NOMO-1 treated with dmso at 0.1 percent for 144 hours (cell line): ENCODE measurements at regions not wholly inside any gene's neighbourhood (a gene's known extent, or its start where the extent isn't known, plus 50 kb on each side); places are given as distances from the start of the nearest gene placed in this dataset.

ENCODE experiments used
- DNase-seq: peaks from one replicate; lab custom pipeline; 2025; ENCODE audit not compliant: unreplicated experiment; lab: John Stamatoyannopoulos, UW

GRCh38 chr9:116060631-116061030 is 93.0 kb upstream of the PAPPA start:
- no peak for DNase-seq

- no peak for DNase-seq
Observed at GRCh38 chr9:116061546-116062205, 91.9 kb upstream of the PAPPA start.

GRCh38 chr9:116062206-116062550 is 91.4 kb upstream of the PAPPA start:
- DNase-seq: no peak

GRCh38 chr9:116064970-116065369 is 88.6 kb upstream of the PAPPA start:
- no peak for DNase-seq

- DNase-seq: no peak
Observed at GRCh38 chr9:116066221-116066620, 87.4 kb upstream of the PAPPA start.

GRCh38 chr9:116067566-116067965 is 86.0 kb upstream of the PAPPA start:
- no peak for DNase-seq

GRCh38 chr9:116070256-116070914 is 83.2 kb upstream of the PAPPA start:
- no peak for DNase-seq

- no peak for DNase-seq
Observed at GRCh38 chr9:116072046-116072445, 81.5 kb upstream of the PAPPA start.

GRCh38 chr9:116073826-116074225 is 79.8 kb upstream of the PAPPA start:
- no peak for DNase-seq

GRCh38 chr9:116074658-116075057 is 78.9 kb upstream of the PAPPA start:
- no peak for DNase-seq

- DNase-seq: no peak
Observed at GRCh38 chr9:116075191-116075590, 78.4 kb upstream of the PAPPA start.

GRCh38 chr9:116078640-116079039 is 75.0 kb upstream of the PAPPA start:
- no peak for DNase-seq

- no peak for DNase-seq
Observed at GRCh38 chr9:116080561-116080960, 73.0 kb upstream of the PAPPA start.

- no peak for DNase-seq
Observed at GRCh38 chr9:116081435-116082115, 72.0 kb upstream of the PAPPA start.

GRCh38 chr9:116083837-116084236 is 69.8 kb upstream of the PAPPA start:
- DNase-seq: no peak

- no peak for DNase-seq
Observed at GRCh38 chr9:116084497-116084896, 69.1 kb upstream of the PAPPA start.

- DNase-seq: no peak
Observed at GRCh38 chr9:116087246-116087645, 66.3 kb upstream of the PAPPA start.

- DNase-seq: no peak
Observed at GRCh38 chr9:116087751-116088194, 65.8 kb upstream of the PAPPA start.

GRCh38 chr9:116088396-116088795 is 65.2 kb upstream of the PAPPA start:
- DNase-seq: no peak

GRCh38 chr9:116090030-116090770 is 63.4 kb upstream of the PAPPA start:
- DNase-seq: no peak

- no peak for DNase-seq
Observed at GRCh38 chr9:116094846-116095245, 58.7 kb upstream of the PAPPA start.

GRCh38 chr9:116095403-116095802 is 58.2 kb upstream of the PAPPA start:
- no peak for DNase-seq
